ENCODE measurements at regions not wholly inside any gene's neighbourhood (a gene's known extent, or its start where the extent isn't known, plus 50 kb on each side); places are given as distances from the start of the nearest gene placed in this dataset.

GRCh38 chr7:68857571-68857970 lies 740.7 kb upstream of the AUTS2 start (continued):
- no peak for TF ChIP-seq CTCF (conservative IDR thresholded peaks at IDR 0.05; ENCODE audit: low read depth in 2 of 2)

GRCh38 chr7:68858497-68858896 lies 739.8 kb upstream of the AUTS2 start:
- no peak for ATAC-seq
- Histone ChIP-seq H3F3A (replicated peaks; ENCODE audit: low read depth) (no peaks in the 10 kb centered on the region), H3K4me3 (no peak overlapping the region), H3K36me3 (ENCODE audit: insufficient read depth) (no peaks in the 10 kb centered on the region), H3K27me3 (ENCODE audit: insufficient read depth) (no peaks in the 10 kb centered on the region), H4K20me1 (replicated peaks; ENCODE audit: insufficient read depth) (no peaks in the 10 kb centered on the region), H3K4me2 (no peak overlapping the region), H2AFZ (no peak overlapping the region), H3K9me2 (ENCODE audit: insufficient read depth) (no peaks in the 10 kb centered on the region), H3K79me2 (replicated peaks; ENCODE audit: insufficient read depth) (no peaks in the 10 kb centered on the region), H3K4me1 (ENCODE audit: insufficient read depth) (no peaks in the 10 kb centered on the region), H3K27ac (ENCODE audit: low read depth) (no peak overlapping the region)
- Mint-ChIP-seq H3K4me3 (no peak overlapping the region), H3K4me1 (no peaks in the 10 kb centered on the region), H3K27ac (no peak overlapping the region), H3K9me3 (peaks cover 98% of the 10 kb centered on the region), H3K36me3 (ENCODE audit: low read depth) (peaks cover 43% of the 10 kb centered on the region), H3K27me3 (ENCODE audit: insufficient read depth, low read depth, poor library complexity) (peaks cover 2% of the 10 kb centered on the region)
- no peak for DNase-seq (ENCODE audit: low spot score)
- TF ChIP-seq EZH2 (IDR thresholded peaks at IDR 0.05; ENCODE audit: low read depth, unreplicated experiment) (no peak), NANOG (IDR thresholded peaks at IDR 0.05; ENCODE audit: borderline replicate concordance) (no peak), REST (IDR thresholded peaks at IDR 0.05; ENCODE audit: unreplicated experiment) (no peak), POLR2AphosphoS5 (IDR thresholded peaks at IDR 0.05; ENCODE audit: low read depth) (no peak), ZNF114 (CRISPR knock-in tag; IDR thresholded peaks at IDR 0.05) (no peak), STAT1 (IDR thresholded peaks at IDR 0.05; ENCODE audit: unreplicated experiment) (no peak), ZNF331 (CRISPR knock-in tag; IDR thresholded peaks at IDR 0.05; ENCODE audit: low read depth) (no peak), CREB1 (CRISPR knock-in tag; IDR thresholded peaks at IDR 0.05; ENCODE audit: low read depth) (no peak), ZNF462 (CRISPR knock-in tag; IDR thresholded peaks at IDR 0.05) (no peak), ETS1 (IDR thresholded peaks at IDR 0.05) (no peak), EZH2phosphoT487 (IDR thresholded peaks at IDR 0.05; ENCODE audit: unreplicated experiment) (no peak), JUNB (IDR thresholded peaks at IDR 0.05; ENCODE audit: unreplicated experiment) (no peak)
